ENCODE measurements at regions not wholly inside any gene's neighbourhood (a gene's known extent, or its start where the extent isn't known, plus 50 kb on each side); places are given as distances from the start of the nearest gene placed in this dataset.

DNA sequence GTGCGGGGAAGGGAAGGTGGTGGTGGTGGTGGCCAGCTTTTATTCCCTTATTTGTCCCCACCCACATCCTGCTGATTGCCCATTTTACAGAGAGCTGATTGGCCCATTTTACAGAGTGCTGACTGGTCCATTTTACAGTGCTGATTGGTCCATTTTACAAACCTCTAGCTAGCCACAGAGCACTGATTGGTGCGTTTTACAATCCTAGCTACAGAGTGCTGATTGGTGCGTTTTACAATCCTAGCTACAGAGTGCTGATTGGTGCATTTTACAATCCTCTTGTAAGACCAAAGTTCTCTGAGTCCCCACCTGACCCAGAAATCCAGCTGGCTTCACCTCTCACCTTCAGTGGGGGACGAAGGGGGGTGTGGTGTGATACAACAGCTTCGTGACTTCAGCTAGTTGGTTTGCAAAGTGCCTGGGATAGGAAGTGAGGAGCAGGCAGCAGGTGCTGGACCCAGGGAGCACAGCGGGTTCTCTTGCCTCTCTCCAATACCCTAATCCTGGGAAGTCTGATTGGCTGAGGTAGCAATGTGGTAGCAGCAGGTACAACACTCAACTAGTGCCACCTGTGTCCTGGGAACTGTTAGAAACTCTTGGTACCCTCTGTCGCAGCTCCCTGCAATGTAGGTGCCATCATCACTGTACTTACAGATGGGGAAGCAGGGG lies 92.1 kb downstream of the BARX1 start (continued):
- TF ChIP-seq, protein P1, sequence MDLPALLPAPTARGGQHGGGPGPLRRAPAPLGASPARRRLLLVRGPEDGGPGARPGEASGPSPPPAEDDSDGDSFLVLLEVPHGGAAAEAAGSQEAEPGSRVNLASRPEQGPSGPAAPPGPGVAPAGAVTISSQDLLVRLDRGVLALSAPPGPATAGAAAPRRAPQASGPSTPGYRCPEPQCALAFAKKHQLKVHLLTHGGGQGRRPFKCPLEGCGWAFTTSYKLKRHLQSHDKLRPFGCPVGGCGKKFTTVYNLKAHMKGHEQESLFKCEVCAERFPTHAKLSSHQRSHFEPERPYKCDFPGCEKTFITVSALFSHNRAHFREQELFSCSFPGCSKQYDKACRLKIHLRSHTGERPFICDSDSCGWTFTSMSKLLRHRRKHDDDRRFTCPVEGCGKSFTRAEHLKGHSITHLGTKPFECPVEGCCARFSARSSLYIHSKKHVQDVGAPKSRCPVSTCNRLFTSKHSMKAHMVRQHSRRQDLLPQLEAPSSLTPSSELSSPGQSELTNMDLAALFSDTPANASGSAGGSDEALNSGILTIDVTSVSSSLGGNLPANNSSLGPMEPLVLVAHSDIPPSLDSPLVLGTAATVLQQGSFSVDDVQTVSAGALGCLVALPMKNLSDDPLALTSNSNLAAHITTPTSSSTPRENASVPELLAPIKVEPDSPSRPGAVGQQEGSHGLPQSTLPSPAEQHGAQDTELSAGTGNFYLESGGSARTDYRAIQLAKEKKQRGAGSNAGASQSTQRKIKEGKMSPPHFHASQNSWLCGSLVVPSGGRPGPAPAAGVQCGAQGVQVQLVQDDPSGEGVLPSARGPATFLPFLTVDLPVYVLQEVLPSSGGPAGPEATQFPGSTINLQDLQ (CRISPR knock-in tag; IDR thresholded peaks at IDR 0.05) = no peak
- TF ChIP-seq ZNF451 (CRISPR knock-in tag; IDR thresholded peaks at IDR 0.05) (no peak), PTBP1 (IDR thresholded peaks at IDR 0.05; ENCODE audit: low read depth, low read length, poor library complexity, severe bottlenecking) (no peak), MAFK (conservative IDR thresholded peaks at IDR 0.05 in 1 of 2, IDR thresholded peaks at IDR 0.05 in 1 of 2; ENCODE audit: low read length in 2 of 2) (peak; percentile 6 to 37; a peak in 3 of 4 replicates), PHF21A (CRISPR knock-in tag; IDR thresholded peaks at IDR 0.05) (no peak)
- TF ChIP-seq, protein P2, sequence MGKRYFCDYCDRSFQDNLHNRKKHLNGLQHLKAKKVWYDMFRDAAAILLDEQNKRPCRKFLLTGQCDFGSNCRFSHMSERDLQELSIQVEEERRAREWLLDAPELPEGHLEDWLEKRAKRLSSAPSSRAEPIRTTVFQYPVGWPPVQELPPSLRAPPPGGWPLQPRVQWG (CRISPR knock-in tag; IDR thresholded peaks at IDR 0.05; ENCODE audit: borderline replicate concordance, low read depth) = no peak

DNA sequence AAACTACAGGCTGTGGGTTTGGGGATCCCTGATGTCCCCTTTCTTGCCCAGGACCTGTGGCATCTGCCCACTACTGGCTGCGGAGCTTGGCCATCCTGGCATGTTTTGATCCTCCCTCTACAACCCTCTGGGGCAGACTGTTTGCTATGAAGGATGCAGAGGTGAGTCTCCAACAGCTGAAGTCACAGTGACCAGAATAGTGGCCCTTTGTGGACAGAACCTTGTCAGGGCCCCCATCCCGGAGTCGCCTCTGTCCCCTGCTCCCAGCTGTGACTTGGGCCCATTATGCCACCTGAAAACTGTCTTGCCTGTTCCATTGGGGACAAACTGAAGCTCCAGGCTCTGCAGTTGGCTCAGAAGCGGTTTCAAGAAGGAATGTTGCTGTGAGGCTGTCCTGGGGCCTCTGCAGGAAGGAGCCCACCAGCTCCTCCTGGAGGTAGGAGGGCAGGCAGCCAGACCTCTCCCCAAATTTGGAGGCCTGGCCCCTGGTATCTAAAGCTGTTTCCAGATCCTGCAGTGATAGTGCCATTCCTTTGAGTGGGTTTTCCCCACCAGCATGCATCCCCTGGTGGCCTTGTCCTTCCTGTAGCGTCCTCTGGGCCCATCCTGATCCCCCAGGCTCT lies 93.3 kb downstream of the BARX1 start:
- Histone ChIP-seq H3K9ac (ENCODE audit: insufficient read depth, low read depth, low read length) (no peak overlapping the region), H3K4me3 (replicated peaks in 1 of 3; ENCODE audit: insufficient read depth in 1 of 3, low read depth in 2 of 3, low read length in 3 of 3) (no peak overlapping the region), H3K36me3 (replicated peaks in 1 of 2; ENCODE audit: control insufficient read depth in 1 of 2, insufficient read depth in 2 of 2, low read length in 2 of 2) (no peaks in the 10 kb centered on the region), H3K4me1 (ENCODE audit: insufficient read depth, low read length) (no peaks in the 10 kb centered on the region), H3K79me2 (ENCODE audit: insufficient read depth, low read length) (no peaks in the 10 kb centered on the region), H3K27ac (ENCODE audit: extremely low read length, insufficient read depth, low read length) (no peak overlapping the region), H2AFZ (ENCODE audit: low read length) (no peak overlapping the region), H4K20me1 (ENCODE audit: insufficient read depth, low read length) (no peaks in the 10 kb centered on the region), H3K27me3 (ENCODE audit: control insufficient read depth in 1 of 2, insufficient read depth in 2 of 2, low read length in 2 of 2) (peaks cover 0 to 29% of the 10 kb centered on the region in 2 experiments; a peak in 3 of 5 replicates), H3K9me3 (ENCODE audit: low read length) (no peaks in the 10 kb centered on the region), H3K4me2 (ENCODE audit: low read depth, low read length) (no peak overlapping the region)
- FAIRE-seq = no peak
- ChIA-PET POLR2A (no interaction called here), CTCF (ENCODE audit: low intra/inter-chr PET ratio, low total read pairs) (no interaction called here)
- no TSS peak for BruUV-seq (replicated peaks)
- intact Hi-C loops (cut with micrococcal nuclease; ENCODE audit: unreplicated experiment) = no loop called here
- WGBS (ENCODE audit: low lambda C conversion rate) = no CpG with 5 or more reads among the region's 5 CpGs
- no peak for DNase-seq (ENCODE audit: low spot score)
- in situ Hi-C loops (cut with HindIII; ENCODE audit: extremely low pct_ligation_motif_present, low pct_unique_long_range_greater_than_20kb) = no loop called here
- ATAC-seq = no peak
- TF ChIP-seq ADNP (CRISPR knock-in tag; IDR thresholded peaks at IDR 0.05) (no peak), ZNF670 (CRISPR knock-in tag; IDR thresholded peaks at IDR 0.05; ENCODE audit: borderline replicate concordance) (no peak), ZNF589 (CRISPR knock-in tag; conservative IDR thresholded peaks at IDR 0.05) (no peak), MEIS2 (CRISPR knock-in tag; IDR thresholded peaks at IDR 0.05) (no peak), ZNF569 (CRISPR knock-in tag; IDR thresholded peaks at IDR 0.05; ENCODE audit: borderline replicate concordance) (no peak), HNF4G (IDR thresholded peaks at IDR 0.05; ENCODE audit: borderline replicate concordance, low read depth, low read length) (no peak), HNF4G (CRISPR knock-in tag; IDR thresholded peaks at IDR 0.05; ENCODE audit: borderline replicate concordance, low read depth) (no peak), LCORL (IDR thresholded peaks at IDR 0.05) (no peak), LCORL (CRISPR knock-in tag; IDR thresholded peaks at IDR 0.05) (no peak), SCMH1 (CRISPR knock-in tag; IDR thresholded peaks at IDR 0.05; ENCODE audit: borderline replicate concordance) (no peak), RELA (CRISPR knock-in tag; IDR thresholded peaks at IDR 0.05) (no peak), MEIS1 (CRISPR knock-in tag; IDR thresholded peaks at IDR 0.05; ENCODE audit: borderline replicate concordance) (no peak)
- TF ChIP-seq, protein P3, sequence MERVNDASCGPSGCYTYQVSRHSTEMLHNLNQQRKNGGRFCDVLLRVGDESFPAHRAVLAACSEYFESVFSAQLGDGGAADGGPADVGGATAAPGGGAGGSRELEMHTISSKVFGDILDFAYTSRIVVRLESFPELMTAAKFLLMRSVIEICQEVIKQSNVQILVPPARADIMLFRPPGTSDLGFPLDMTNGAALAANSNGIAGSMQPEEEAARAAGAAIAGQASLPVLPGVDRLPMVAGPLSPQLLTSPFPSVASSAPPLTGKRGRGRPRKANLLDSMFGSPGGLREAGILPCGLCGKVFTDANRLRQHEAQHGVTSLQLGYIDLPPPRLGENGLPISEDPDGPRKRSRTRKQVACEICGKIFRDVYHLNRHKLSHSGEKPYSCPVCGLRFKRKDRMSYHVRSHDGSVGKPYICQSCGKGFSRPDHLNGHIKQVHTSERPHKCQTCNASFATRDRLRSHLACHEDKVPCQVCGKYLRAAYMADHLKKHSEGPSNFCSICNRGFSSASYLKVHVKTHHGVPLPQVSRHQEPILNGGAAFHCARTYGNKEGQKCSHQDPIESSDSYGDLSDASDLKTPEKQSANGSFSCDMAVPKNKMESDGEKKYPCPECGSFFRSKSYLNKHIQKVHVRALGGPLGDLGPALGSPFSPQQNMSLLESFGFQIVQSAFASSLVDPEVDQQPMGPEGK (CRISPR knock-in tag; IDR thresholded peaks at IDR 0.05) = no peak

All from HepG2 (cell line).